22Rv1 (cell line): ENCODE measurements at regions not wholly inside any gene's neighbourhood (a gene's known extent, or its start where the extent isn't known, plus 50 kb on each side); places are given as distances from the start of the nearest gene placed in this dataset.

Source experiments
- H3K27ac ChIP-seq: fragments of 450-650 bp; 2 replicates; pipeline ENCODE4 v1.5.1; 2017
- CTCF ChIP-seq: fragments of 450-650 bp; IDR thresholded peaks from 2 replicates; pipeline ENCODE4 v1.5.1; 2017; ENCODE audit warnings: mild to moderate bottlenecking
- ZFX ChIP-seq: fragments of 450-650 bp; IDR thresholded peaks from 2 replicates; pipeline ENCODE4 v1.6.1; 2017; ENCODE audit warnings: antibody characterized with exemption, borderline replicate concordance

DNA sequence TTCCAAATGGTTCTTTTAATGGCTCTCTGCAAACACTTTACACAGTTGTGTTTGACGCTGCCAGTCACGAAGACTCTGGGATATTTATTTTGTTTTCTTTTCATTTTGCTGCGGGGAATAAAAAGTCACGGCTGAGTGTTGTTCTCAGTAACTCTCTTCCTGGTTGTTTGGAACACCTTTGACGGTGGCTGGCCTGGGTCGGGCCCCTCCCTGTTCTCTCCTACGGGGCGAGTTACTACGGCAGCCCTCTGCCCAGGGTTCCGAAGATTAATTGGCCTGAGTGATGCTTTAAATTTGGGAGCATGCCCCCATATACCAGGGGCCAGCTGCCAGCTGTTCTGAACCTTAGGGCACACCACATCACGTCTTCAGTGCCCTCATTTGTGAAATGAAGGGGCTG is 84.7 kb downstream of the GATA6 start:
- peak overlapping the region; percentile 63 for H3K27ac ChIP-seq
- no peak for TF ChIP-seq ZFX
- no peak for TF ChIP-seq CTCF

GRCh38 chr18:22253676-22254075 is 84.3 kb downstream of the GATA6 start:
- TF ChIP-seq CTCF (no peak), ZFX (no peak)
- peak overlapping the region; percentile 63 for H3K27ac ChIP-seq

DNA sequence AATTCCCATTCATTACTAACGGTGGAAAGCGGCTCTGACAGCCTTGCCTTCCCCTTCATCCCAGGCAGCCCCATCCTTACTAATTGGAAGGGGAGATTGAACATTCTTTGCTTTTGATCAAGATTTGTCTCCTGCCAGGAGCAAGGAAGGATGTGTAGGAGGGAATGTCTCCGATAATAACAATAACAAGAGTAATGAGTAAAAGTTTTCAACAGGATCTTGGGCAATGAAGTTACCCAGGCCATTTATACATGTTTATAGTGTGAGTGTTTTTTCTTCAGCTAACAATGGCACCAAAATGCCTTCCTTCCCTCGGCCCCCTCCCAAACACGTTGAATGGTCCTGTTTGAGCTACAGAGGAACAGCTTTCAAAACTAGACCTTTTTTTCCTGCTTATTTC is 83.8 kb downstream of the GATA6 start:
- H3K27ac ChIP-seq = peak overlapping the region; percentile 63; the same call in 1 of the 2 replicates
- TF ChIP-seq CTCF (no peak), ZFX (no peak)
